HG03280 (cell line): ENCODE measurements at regions not wholly inside any gene's neighbourhood (a gene's known extent, or its start where the extent isn't known, plus 50 kb on each side); places are given as distances from the start of the nearest gene placed in this dataset.

Source experiments
- ATAC-seq: cut with Tn5 transposase; IDR thresholded peaks from one replicate; pipeline ENCODE4 v1.9.1; 2021; ENCODE audit warnings: mild to moderate bottlenecking, moderate library complexity; ENCODE audit not compliant: unreplicated experiment

GRCh38 chr3:168476360-168476980 lies 380.7 kb upstream of the GOLIM4 start:
- ATAC-seq: no peak

- ATAC-seq: no peak
These were observed 380.0 kb upstream of the GOLIM4 start for GRCh38 chr3:168475704-168476103.

- ATAC-seq: no peak
These were observed 377.7 kb upstream of the GOLIM4 start for GRCh38 chr3:168473334-168473890.

- no peak for ATAC-seq
These were observed 377.1 kb upstream of the GOLIM4 start for GRCh38 chr3:168472783-168473182.

GRCh38 chr3:168470380-168470779 lies 374.7 kb upstream of the GOLIM4 start:
- no peak for ATAC-seq

GRCh38 chr3:168469436-168469835 lies 373.7 kb upstream of the GOLIM4 start:
- no peak for ATAC-seq

GRCh38 chr3:168467115-168467714 lies 371.5 kb upstream of the GOLIM4 start:
- ATAC-seq: peak; percentile 73

- ATAC-seq: no peak
These were observed 366.1 kb upstream of the GOLIM4 start for GRCh38 chr3:168461793-168462192.

GRCh38 chr3:168459226-168459784 lies 363.6 kb upstream of the GOLIM4 start:
- ATAC-seq: no peak

GRCh38 chr3:168457954-168458539 lies 362.3 kb upstream of the GOLIM4 start:
- ATAC-seq: no peak

- ATAC-seq: no peak
These were observed 360.1 kb upstream of the GOLIM4 start for GRCh38 chr3:168455814-168456213.

GRCh38 chr3:168453623-168454022 lies 357.9 kb upstream of the GOLIM4 start:
- ATAC-seq: no peak

- ATAC-seq: no peak
These were observed 348.2 kb upstream of the GOLIM4 start for GRCh38 chr3:168443965-168444364.

- no peak for ATAC-seq
These were observed 346.8 kb upstream of the GOLIM4 start for GRCh38 chr3:168442502-168442901.

- no peak for ATAC-seq
These were observed 340.6 kb upstream of the GOLIM4 start for GRCh38 chr3:168436245-168436724.

GRCh38 chr3:168431491-168431890 lies 335.8 kb upstream of the GOLIM4 start:
- no peak for ATAC-seq

- no peak for ATAC-seq
These were observed 332.2 kb upstream of the GOLIM4 start for GRCh38 chr3:168427835-168428475.

- no peak for ATAC-seq
These were observed 331.4 kb upstream of the GOLIM4 start for GRCh38 chr3:168427156-168427555.

GRCh38 chr3:168425936-168426595 lies 330.3 kb upstream of the GOLIM4 start:
- ATAC-seq: no peak

- no peak for ATAC-seq
These were observed 328.5 kb upstream of the GOLIM4 start for GRCh38 chr3:168424059-168424734.
